Stimulated activated memory B cell treated with anti-CD40 and anti-IgM and Interleukin-4, amounts not matched to agents 10 μg/mL and 1 μg/mL and 100 μg/mL, for 72 hours (primary cell): ENCODE measurements at regions not wholly inside any gene's neighbourhood (a gene's known extent, or its start where the extent isn't known, plus 50 kb on each side); places are given as distances from the start of the nearest gene placed in this dataset.

Source experiments
- ATAC-seq: fragments of 150-1000 bp; cut with Tn5 transposase; 2 replicates; pipeline ENCODE4 v1.10.0; 2021
- H3K27ac Mint-ChIP-seq: one replicate; pipeline ENCODE4 v1.8.0; 2022; ENCODE audit warnings: mild to moderate bottlenecking, mixed read lengths
- H3K27me3 Mint-ChIP-seq: one replicate; pipeline ENCODE4 v1.8.0; 2022; ENCODE audit warnings: mixed read lengths
- H3K36me3 Mint-ChIP-seq: one replicate; pipeline ENCODE4 v1.8.0; 2022; ENCODE audit warnings: mixed read lengths
- H3K4me1 Mint-ChIP-seq: one replicate; pipeline ENCODE4 v1.8.0; 2022; ENCODE audit warnings: mixed read lengths
- H3K4me3 Mint-ChIP-seq: one replicate; pipeline ENCODE4 v1.8.0; 2022; ENCODE audit warnings: mild to moderate bottlenecking, moderate library complexity, mixed read lengths
- H3K9me3 Mint-ChIP-seq: one replicate; pipeline ENCODE4 v1.8.0; 2022; ENCODE audit warnings: mixed read lengths

GRCh38 chr7:46775776-46776175 lies 806.1 kb downstream of the TNS3 start:
- no peaks in the 10 kb centered on the region for H3K4me1 Mint-ChIP-seq
- H3K27me3 Mint-ChIP-seq = no peaks in the 10 kb centered on the region
- no peak overlapping the region for H3K4me3 Mint-ChIP-seq
- no peak overlapping the region for H3K27ac Mint-ChIP-seq
- H3K9me3 Mint-ChIP-seq = peaks cover 12% of the 10 kb centered on the region
- no peaks in the 10 kb centered on the region for H3K36me3 Mint-ChIP-seq
- ATAC-seq = no peak

- no peaks in the 10 kb centered on the region for H3K27me3 Mint-ChIP-seq
- no peaks in the 10 kb centered on the region for H3K4me1 Mint-ChIP-seq
- no peak for ATAC-seq
- no peaks in the 10 kb centered on the region for H3K36me3 Mint-ChIP-seq
- H3K9me3 Mint-ChIP-seq = peaks cover 9% of the 10 kb centered on the region
- H3K4me3 Mint-ChIP-seq = no peak overlapping the region
- no peak overlapping the region for H3K27ac Mint-ChIP-seq
These were observed 806.9 kb downstream of the TNS3 start for GRCh38 chr7:46775020-46775419.

GRCh38 chr7:46774515-46774914 lies 807.4 kb downstream of the TNS3 start:
- Mint-ChIP-seq H3K27me3 (no peaks in the 10 kb centered on the region), H3K4me1 (no peaks in the 10 kb centered on the region), H3K36me3 (no peaks in the 10 kb centered on the region), H3K27ac (no peak overlapping the region), H3K4me3 (no peak overlapping the region), H3K9me3 (peaks cover 8% of the 10 kb centered on the region)
- no peak for ATAC-seq

- Mint-ChIP-seq H3K9me3 (peaks cover 4% of the 10 kb centered on the region), H3K4me3 (no peak overlapping the region), H3K4me1 (no peaks in the 10 kb centered on the region), H3K36me3 (no peaks in the 10 kb centered on the region), H3K27me3 (no peaks in the 10 kb centered on the region), H3K27ac (no peak overlapping the region)
- no peak for ATAC-seq
These were observed 809.1 kb downstream of the TNS3 start for GRCh38 chr7:46772776-46773175.

GRCh38 chr7:46767071-46767470 lies 814.8 kb downstream of the TNS3 start:
- Mint-ChIP-seq H3K27ac (no peak overlapping the region), H3K27me3 (no peaks in the 10 kb centered on the region), H3K9me3 (peaks cover 7% of the 10 kb centered on the region), H3K4me1 (no peaks in the 10 kb centered on the region), H3K36me3 (no peaks in the 10 kb centered on the region), H3K4me3 (no peak overlapping the region)
- ATAC-seq = no peak

GRCh38 chr7:46764100-46764936 lies 817.6 kb downstream of the TNS3 start:
- H3K4me3 Mint-ChIP-seq = no peak overlapping the region
- H3K27ac Mint-ChIP-seq = no peak overlapping the region
- no peak for ATAC-seq
- no peaks in the 10 kb centered on the region for H3K4me1 Mint-ChIP-seq
- no peaks in the 10 kb centered on the region for H3K36me3 Mint-ChIP-seq
- H3K9me3 Mint-ChIP-seq = peaks cover 5% of the 10 kb centered on the region
- no peaks in the 10 kb centered on the region for H3K27me3 Mint-ChIP-seq

GRCh38 chr7:46763344-46763743 lies 818.6 kb downstream of the TNS3 start:
- Mint-ChIP-seq H3K4me3 (no peak overlapping the region), H3K9me3 (peaks cover 3% of the 10 kb centered on the region), H3K27ac (no peak overlapping the region), H3K27me3 (no peaks in the 10 kb centered on the region), H3K36me3 (no peaks in the 10 kb centered on the region), H3K4me1 (no peaks in the 10 kb centered on the region)
- no peak for ATAC-seq

GRCh38 chr7:46759711-46760480 lies 822.0 kb downstream of the TNS3 start:
- H3K27ac Mint-ChIP-seq = no peak overlapping the region
- H3K4me1 Mint-ChIP-seq = no peaks in the 10 kb centered on the region
- H3K27me3 Mint-ChIP-seq = no peaks in the 10 kb centered on the region
- H3K9me3 Mint-ChIP-seq = peaks cover 5% of the 10 kb centered on the region
- H3K36me3 Mint-ChIP-seq = no peaks in the 10 kb centered on the region
- H3K4me3 Mint-ChIP-seq = no peak overlapping the region
- ATAC-seq = no peak

GRCh38 chr7:46756996-46757395 lies 824.9 kb downstream of the TNS3 start:
- H3K9me3 Mint-ChIP-seq = peaks cover 2% of the 10 kb centered on the region
- no peaks in the 10 kb centered on the region for H3K36me3 Mint-ChIP-seq
- no peak overlapping the region for H3K27ac Mint-ChIP-seq
- H3K4me1 Mint-ChIP-seq = no peaks in the 10 kb centered on the region
- no peaks in the 10 kb centered on the region for H3K27me3 Mint-ChIP-seq
- ATAC-seq = no peak
- H3K4me3 Mint-ChIP-seq = no peak overlapping the region

GRCh38 chr7:46756256-46756655 lies 825.7 kb downstream of the TNS3 start:
- no peak overlapping the region for H3K4me3 Mint-ChIP-seq
- H3K9me3 Mint-ChIP-seq = peaks cover 2% of the 10 kb centered on the region
- no peaks in the 10 kb centered on the region for H3K4me1 Mint-ChIP-seq
- no peaks in the 10 kb centered on the region for H3K36me3 Mint-ChIP-seq
- no peaks in the 10 kb centered on the region for H3K27me3 Mint-ChIP-seq
- no peak overlapping the region for H3K27ac Mint-ChIP-seq
- no peak for ATAC-seq

GRCh38 chr7:46755120-46756034 lies 826.5 kb downstream of the TNS3 start:
- ATAC-seq = no peak
- Mint-ChIP-seq H3K27ac (no peak overlapping the region), H3K36me3 (no peaks in the 10 kb centered on the region)

GRCh38 chr7:46754140-46754720 lies 827.7 kb downstream of the TNS3 start:
- Mint-ChIP-seq H3K27me3 (no peaks in the 10 kb centered on the region), H3K36me3 (no peaks in the 10 kb centered on the region), H3K27ac (no peak overlapping the region), H3K9me3 (peaks cover 5% of the 10 kb centered on the region), H3K4me1 (no peaks in the 10 kb centered on the region), H3K4me3 (no peak overlapping the region)
- no peak for ATAC-seq

More at GRCh38 chr7:46755120-46756034, 826.5 kb downstream of the TNS3 start:
- H3K27me3 Mint-ChIP-seq = no peaks in the 10 kb centered on the region
- no peak overlapping the region for H3K4me3 Mint-ChIP-seq
- H3K4me1 Mint-ChIP-seq = no peaks in the 10 kb centered on the region
- H3K9me3 Mint-ChIP-seq = peaks cover 2% of the 10 kb centered on the region

GRCh38 chr7:46753662-46754061 lies 828.2 kb downstream of the TNS3 start:
- ATAC-seq = no peak
- Mint-ChIP-seq H3K36me3 (no peaks in the 10 kb centered on the region), H3K27ac (no peak overlapping the region), H3K4me1 (no peaks in the 10 kb centered on the region), H3K4me3 (no peak overlapping the region), H3K9me3 (peaks cover 5% of the 10 kb centered on the region), H3K27me3 (no peaks in the 10 kb centered on the region)

- no peak for ATAC-seq
- Mint-ChIP-seq H3K9me3 (peaks cover 5% of the 10 kb centered on the region), H3K27ac (no peak overlapping the region), H3K4me3 (no peak overlapping the region), H3K27me3 (no peaks in the 10 kb centered on the region), H3K36me3 (no peaks in the 10 kb centered on the region), H3K4me1 (no peaks in the 10 kb centered on the region)
These were observed 829.0 kb downstream of the TNS3 start for GRCh38 chr7:46752881-46753366.
